ENCODE measurements at regions not wholly inside any gene's neighbourhood (a gene's known extent, or its start where the extent isn't known, plus 50 kb on each side); places are given as distances from the start of the nearest gene placed in this dataset.

DNA sequence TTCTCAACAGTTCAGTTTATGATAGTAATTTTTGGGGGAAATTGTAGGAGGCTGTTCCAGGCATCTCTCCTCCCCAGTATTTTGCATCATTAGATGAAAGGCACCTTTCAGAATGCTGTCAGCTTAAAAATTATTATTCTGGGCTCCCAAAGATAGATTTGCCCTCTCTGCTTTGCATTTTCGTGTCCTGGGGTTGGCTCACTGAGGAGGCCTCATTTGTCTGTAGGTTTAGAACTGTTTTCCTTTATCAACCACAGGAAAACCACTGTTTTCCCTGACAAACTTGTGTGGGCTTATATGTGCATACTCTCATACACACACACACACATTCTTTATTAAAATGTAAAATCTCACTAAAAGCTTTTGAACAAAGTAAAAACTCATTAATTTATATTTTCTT is 197.2 kb upstream of the VCX3A start:
- ATAC-seq (replicated peaks) (no peak), DNase-seq (no peak)
- Mint-ChIP-seq H3K27me3 (peaks cover 0 to 6% of the 10 kb centered on the region in 2 donors), H3K27ac (no peak overlapping the region), H3K4me1 (peaks cover 5 to 7% of the 10 kb centered on the region in 2 donors), H3K36me3 (peaks cover 4 to 11% of the 10 kb centered on the region in 2 donors), H3K4me3 (no peak overlapping the region), H3K9me3 (peaks cover 8 to 13% of the 10 kb centered on the region in 2 donors)

DNA sequence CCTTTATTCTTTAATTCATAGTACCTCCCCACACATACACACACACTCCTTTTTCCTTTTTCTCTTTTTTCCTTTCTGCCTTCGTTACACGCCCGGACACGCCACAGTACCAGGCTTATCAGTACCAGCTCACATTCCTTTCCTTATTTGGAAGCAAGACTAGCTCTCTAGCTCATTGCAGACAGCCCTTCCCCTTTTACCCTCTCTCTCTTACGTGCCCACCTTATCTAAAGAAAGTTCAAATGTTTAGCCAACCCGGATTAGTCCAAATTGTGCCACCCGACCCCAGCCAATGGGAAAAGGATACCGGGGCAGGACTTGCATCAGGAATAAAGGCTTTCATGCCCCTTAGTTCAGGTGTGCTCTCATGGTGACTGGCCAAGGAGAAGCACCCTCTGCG is 194.7 kb upstream of the VCX3A start:
- Mint-ChIP-seq H3K4me1 (peaks cover 5 to 7% of the 10 kb centered on the region in 2 donors), H3K9me3 (peaks cover 8 to 13% of the 10 kb centered on the region in 2 donors), H3K27ac (no peak overlapping the region), H3K4me3 (no peak overlapping the region), H3K27me3 (peaks cover 0 to 6% of the 10 kb centered on the region in 2 donors), H3K36me3 (peaks cover 4 to 11% of the 10 kb centered on the region in 2 donors)
- no peak for DNase-seq
- no peak for ATAC-seq (replicated peaks)

DNA sequence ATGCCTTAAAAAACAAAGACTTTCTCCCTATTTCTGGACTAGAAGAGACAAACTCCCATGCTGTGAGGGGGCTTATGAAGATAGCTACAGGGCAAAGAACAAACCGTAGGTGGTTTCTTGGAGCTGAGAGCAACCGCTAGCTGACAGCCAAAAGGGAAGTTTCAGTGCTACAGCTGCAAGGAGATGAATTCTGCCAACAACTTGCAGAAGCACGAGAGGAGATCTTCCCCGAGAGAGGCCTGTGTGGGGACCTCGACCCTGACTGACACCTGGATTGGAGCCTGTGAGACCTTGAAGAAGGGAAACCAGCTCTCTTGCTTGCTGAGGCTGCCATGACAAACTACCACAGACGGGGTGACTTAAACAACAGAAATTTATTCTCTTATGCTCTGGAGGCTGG is 183.8 kb upstream of the VCX3A start:
- Mint-ChIP-seq H3K9me3 (peaks cover 0 to 2% of the 10 kb centered on the region in 2 donors), H3K27me3 (no peaks in the 10 kb centered on the region), H3K4me3 (no peak overlapping the region), H3K4me1 (no peaks in the 10 kb centered on the region), H3K36me3 (no peaks in the 10 kb centered on the region), H3K27ac (no peak overlapping the region)
- DNase-seq (no peak), ATAC-seq (replicated peaks) (no peak)

DNA sequence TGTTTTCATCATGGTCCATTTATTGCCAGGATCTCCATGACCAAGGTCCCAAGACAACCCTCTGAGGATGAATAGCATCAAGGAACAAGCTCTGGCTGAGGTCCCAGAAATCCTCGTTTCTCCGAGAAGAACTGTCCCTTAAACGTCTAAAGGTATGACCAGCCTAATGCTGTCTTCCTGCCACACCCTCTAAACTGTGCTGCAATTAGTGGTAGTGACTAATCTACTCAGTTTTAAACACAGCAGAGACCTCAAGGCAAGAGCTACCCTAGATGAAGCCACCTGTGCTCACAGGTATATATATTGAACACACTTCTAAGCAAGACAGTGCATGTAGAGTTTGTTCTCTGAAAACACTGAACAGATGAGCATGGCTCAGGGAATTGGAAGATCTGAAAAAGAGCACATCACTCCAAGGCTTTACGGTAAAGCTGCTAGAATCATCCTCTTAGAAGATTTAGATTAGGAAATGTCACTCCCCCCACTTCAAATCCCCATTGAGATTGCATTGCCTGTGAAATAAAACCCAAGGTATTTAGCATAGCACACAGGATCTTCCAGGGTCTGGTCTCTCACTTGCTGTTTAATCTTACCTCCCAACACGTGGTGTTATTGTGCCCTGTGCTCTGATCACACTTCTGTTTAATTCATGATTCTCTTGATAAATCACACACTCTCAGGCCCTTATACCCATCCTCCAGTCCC is 173.9 kb upstream of the VCX3A start:
- H3K9me3 Mint-ChIP-seq: no peaks in the 10 kb centered on the region
- H3K36me3 Mint-ChIP-seq: no peaks in the 10 kb centered on the region
- no peak overlapping the region for H3K27ac Mint-ChIP-seq
- H3K4me1 Mint-ChIP-seq: no peaks in the 10 kb centered on the region
- DNase-seq (no peak), ATAC-seq (replicated peaks) (no peak)
- no peaks in the 10 kb centered on the region for H3K27me3 Mint-ChIP-seq
- no peak overlapping the region for H3K4me3 Mint-ChIP-seq

DNA sequence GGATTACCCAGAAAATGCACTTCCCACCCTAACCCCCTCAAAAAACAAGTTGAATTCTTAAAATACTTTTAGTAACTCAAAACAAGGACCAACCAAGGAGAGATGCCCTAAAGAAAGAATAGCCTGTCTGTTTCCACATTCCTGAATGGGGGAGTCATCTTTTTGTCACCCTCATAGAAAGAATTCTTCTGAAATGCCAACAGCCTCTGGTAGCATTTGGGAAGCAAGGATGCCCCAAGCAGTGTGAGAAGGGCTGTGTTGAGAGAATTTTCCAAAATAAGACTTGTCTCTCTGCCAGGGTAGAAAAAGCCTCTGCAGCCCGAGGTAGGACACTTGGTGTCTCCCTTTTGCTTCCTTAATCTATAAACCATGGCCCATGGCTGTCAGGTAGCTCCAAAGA is 173.1 kb upstream of the VCX3A start:
- Mint-ChIP-seq H3K4me3 (no peak overlapping the region), H3K9me3 (no peaks in the 10 kb centered on the region), H3K4me1 (no peaks in the 10 kb centered on the region), H3K27ac (no peak overlapping the region), H3K36me3 (no peaks in the 10 kb centered on the region), H3K27me3 (no peaks in the 10 kb centered on the region)
- no peak for DNase-seq
- ATAC-seq (replicated peaks): no peak

DNA sequence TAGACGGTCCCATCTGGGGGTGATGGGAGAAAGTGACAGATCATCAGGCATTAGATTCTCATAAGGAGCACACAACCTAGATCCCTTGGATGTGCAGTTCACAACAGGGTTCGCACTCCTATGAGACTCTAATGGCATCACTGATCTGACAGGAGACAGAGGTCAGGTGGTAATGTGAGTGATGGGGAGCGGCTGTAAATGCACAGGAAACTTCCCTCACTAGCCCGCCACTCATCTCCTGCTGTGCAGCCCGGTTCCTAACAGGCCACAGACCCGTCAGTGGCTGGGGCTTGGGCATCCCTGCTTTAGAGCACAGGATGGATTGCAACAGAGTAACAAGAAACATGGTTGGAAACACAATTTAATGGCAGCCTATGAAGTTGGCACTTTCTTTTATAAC is 172.6 kb upstream of the VCX3A start:
- H3K36me3 Mint-ChIP-seq: no peaks in the 10 kb centered on the region
- no peak overlapping the region for H3K4me3 Mint-ChIP-seq
- H3K9me3 Mint-ChIP-seq: no peaks in the 10 kb centered on the region
- ATAC-seq (replicated peaks) (no peak), DNase-seq (no peak)
- H3K4me1 Mint-ChIP-seq: no peaks in the 10 kb centered on the region
- H3K27ac Mint-ChIP-seq: no peak overlapping the region
- H3K27me3 Mint-ChIP-seq: no peaks in the 10 kb centered on the region

DNA sequence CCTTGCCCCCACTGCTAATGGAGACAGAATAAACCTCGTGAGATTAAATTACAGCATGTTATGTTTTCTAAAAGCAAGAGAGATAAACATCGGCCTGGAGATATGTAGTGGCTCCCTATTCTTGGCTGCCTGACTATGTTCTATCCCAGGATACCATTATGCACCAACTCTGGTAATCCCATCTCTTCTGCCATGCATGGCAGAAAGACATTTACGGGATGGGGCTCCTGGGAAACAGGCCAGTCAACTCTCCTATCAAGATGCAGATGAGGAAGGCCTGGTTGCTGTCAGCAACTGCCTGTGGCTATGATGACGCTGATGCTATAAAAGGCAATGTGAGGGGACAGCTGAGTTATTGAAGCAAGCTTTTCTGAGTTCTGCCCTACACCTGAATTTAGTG is 166.2 kb upstream of the VCX3A start:
- ATAC-seq (replicated peaks) (no peak), DNase-seq (no peak)
- no peaks in the 10 kb centered on the region for H3K27me3 Mint-ChIP-seq
- no peaks in the 10 kb centered on the region for H3K9me3 Mint-ChIP-seq
- no peak overlapping the region for H3K4me3 Mint-ChIP-seq
- H3K4me1 Mint-ChIP-seq: no peaks in the 10 kb centered on the region
- H3K36me3 Mint-ChIP-seq: no peaks in the 10 kb centered on the region
- H3K27ac Mint-ChIP-seq: no peak overlapping the region

DNA sequence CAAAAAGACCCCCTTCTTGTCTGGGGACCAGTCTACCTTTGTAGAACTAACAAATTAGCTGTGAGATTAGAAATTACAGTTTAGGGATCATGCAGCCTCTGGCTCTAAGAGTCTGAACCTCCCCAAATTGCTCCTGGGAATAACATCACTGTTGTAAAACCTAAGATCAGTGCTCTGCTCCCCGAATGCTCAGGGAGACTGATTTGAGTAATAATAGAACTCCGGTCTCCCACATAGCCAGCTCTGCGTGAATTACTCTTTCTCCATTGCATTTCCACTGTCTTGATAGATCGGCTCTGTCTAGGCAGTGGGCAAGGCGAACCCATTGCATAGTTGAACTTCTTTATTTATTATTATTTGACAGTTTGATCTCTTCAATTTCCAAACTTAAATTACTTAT is 160.8 kb upstream of the VCX3A start:
- Mint-ChIP-seq H3K9me3 (no peaks in the 10 kb centered on the region), H3K27ac (no peak overlapping the region), H3K4me3 (no peak overlapping the region), H3K27me3 (peaks cover 0 to 4% of the 10 kb centered on the region in 2 donors), H3K4me1 (no peaks in the 10 kb centered on the region), H3K36me3 (no peaks in the 10 kb centered on the region)
- no peak for DNase-seq
- ATAC-seq (replicated peaks): no peak

DNA sequence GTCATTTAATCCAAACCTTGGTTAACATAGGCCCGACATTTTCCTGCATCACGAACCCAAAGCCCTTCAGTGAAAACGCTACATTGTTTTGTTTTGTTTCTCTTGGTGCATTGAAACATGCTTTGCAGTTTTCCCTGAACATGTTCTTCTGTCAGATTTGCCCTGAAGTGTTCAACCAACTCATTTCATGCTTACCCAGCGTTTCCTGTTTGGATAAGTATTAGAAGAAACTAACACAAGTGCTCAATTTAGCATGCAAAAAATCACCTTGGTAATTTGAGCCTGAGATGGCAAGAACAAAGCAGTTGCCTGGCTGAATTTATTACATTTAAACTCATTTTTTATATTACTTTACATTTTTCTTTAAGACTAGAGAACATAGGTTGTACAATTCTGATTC is 160.1 kb upstream of the VCX3A start:
- ATAC-seq (replicated peaks) (no peak), DNase-seq (no peak)
- H3K4me1 Mint-ChIP-seq: no peaks in the 10 kb centered on the region
- peaks cover 0 to 4% of the 10 kb centered on the region in 2 donors for H3K27me3 Mint-ChIP-seq
- H3K36me3 Mint-ChIP-seq: no peaks in the 10 kb centered on the region
- no peak overlapping the region for H3K27ac Mint-ChIP-seq
- no peaks in the 10 kb centered on the region for H3K9me3 Mint-ChIP-seq
- H3K4me3 Mint-ChIP-seq: no peak overlapping the region

DNA sequence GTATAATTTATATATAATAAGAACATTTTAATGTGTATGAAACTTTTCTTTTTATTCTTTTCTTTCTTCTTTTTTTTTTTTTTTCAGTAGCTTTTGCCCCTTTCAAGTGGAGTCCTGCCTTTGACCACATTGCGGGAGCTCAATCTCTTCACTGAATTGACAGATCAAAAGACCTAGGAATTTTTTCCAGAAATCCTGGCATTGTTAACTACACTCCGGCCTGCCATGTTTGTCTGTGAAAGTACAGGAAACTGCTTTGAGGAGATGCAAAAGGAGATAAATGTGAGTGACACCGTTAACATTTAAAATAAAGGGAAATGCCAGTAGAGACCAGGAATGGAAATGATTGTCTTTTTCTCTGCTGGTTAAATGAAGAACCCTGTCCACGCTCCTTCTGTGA is 159.3 kb upstream of the VCX3A start:
- no peaks in the 10 kb centered on the region for H3K36me3 Mint-ChIP-seq
- ATAC-seq (replicated peaks) (no peak), DNase-seq (no peak)
- no peaks in the 10 kb centered on the region for H3K9me3 Mint-ChIP-seq
- H3K27ac Mint-ChIP-seq: no peak overlapping the region
- peaks cover 0 to 4% of the 10 kb centered on the region in 2 donors for H3K27me3 Mint-ChIP-seq
- no peaks in the 10 kb centered on the region for H3K4me1 Mint-ChIP-seq
- H3K4me3 Mint-ChIP-seq: no peak overlapping the region

DNA sequence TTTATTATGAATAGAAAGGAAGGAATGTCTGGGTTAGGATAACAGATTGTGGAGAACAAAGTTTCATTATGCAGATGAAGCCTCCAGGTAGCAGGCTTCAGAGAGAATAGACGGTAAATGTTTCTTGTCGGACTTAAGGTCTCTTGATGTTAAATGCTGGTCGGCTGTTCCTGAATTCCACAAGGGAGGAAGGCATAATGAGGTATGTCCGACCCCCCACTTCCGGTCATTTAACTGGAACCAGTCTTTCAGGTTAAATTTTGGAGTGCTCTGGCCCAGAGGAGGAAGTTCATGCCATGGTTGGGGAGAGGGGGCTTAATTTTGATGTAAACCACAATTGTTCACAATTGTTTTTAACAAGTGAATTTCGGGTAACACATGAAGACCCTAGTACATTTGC is 158.1 kb upstream of the VCX3A start:
- Mint-ChIP-seq H3K9me3 (peaks cover 0 to 3% of the 10 kb centered on the region in 2 donors), H3K4me3 (no peak overlapping the region), H3K36me3 (peaks cover 0 to 2% of the 10 kb centered on the region in 2 donors), H3K27ac (no peak overlapping the region), H3K27me3 (peaks cover 0 to 4% of the 10 kb centered on the region in 2 donors), H3K4me1 (no peaks in the 10 kb centered on the region)
- ATAC-seq (replicated peaks) (no peak), DNase-seq (no peak)

DNA sequence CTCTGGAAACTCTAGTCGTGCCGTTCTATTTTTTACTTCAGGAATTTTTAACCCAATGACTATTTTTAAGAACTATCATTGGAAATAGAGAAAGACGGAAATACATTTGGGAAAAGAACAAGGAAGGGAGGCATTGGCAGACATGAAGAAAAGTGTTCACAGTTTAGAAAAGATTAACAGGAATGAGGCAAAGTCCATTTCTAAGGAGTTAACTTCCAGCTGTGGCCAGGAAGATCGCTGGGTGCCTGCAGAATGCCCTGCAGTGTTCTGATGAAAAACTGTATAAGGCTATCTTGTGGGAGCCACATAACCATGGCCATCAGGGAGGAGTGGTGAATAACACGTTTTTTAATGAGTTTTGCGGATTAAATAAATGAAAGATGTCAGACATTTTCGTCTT is 150.6 kb upstream of the VCX3A start:
- DNase-seq: no peak
- Mint-ChIP-seq H3K4me3 (no peak overlapping the region), H3K36me3 (peaks cover 0 to 2% of the 10 kb centered on the region in 2 donors), H3K9me3 (peaks cover 4 to 9% of the 10 kb centered on the region in 2 donors), H3K27me3 (no peaks in the 10 kb centered on the region), H3K4me1 (no peaks in the 10 kb centered on the region), H3K27ac (no peak overlapping the region)
- ATAC-seq (replicated peaks): no peak

DNA sequence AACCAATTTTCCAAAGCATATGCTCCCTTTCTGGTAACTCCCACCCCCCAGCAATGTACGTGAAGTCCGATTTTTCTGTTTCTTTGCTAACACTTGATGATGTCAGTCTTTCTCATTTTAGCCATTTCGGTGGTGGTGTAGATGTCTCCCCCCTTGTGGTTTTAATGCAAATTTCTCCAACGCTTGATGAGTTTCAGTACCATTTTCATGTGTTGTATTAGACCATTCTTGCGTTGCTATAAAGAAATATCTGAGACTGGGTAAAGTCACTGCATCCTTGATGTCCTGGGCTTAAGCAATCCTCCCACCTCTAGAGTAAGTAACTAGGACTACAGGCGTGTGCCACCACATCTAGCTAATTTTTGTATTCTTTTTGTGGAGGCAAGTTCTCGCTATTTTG is 148.4 kb upstream of the VCX3A start:
- no peak overlapping the region for H3K4me3 Mint-ChIP-seq
- no peak overlapping the region for H3K27ac Mint-ChIP-seq
- no peak for DNase-seq
- peaks cover 0 to 2% of the 10 kb centered on the region in 2 donors for H3K36me3 Mint-ChIP-seq
- no peak for ATAC-seq (replicated peaks)
- peaks cover 4 to 6% of the 10 kb centered on the region in 2 donors for H3K9me3 Mint-ChIP-seq
- no peaks in the 10 kb centered on the region for H3K27me3 Mint-ChIP-seq
- H3K4me1 Mint-ChIP-seq: no peaks in the 10 kb centered on the region

DNA sequence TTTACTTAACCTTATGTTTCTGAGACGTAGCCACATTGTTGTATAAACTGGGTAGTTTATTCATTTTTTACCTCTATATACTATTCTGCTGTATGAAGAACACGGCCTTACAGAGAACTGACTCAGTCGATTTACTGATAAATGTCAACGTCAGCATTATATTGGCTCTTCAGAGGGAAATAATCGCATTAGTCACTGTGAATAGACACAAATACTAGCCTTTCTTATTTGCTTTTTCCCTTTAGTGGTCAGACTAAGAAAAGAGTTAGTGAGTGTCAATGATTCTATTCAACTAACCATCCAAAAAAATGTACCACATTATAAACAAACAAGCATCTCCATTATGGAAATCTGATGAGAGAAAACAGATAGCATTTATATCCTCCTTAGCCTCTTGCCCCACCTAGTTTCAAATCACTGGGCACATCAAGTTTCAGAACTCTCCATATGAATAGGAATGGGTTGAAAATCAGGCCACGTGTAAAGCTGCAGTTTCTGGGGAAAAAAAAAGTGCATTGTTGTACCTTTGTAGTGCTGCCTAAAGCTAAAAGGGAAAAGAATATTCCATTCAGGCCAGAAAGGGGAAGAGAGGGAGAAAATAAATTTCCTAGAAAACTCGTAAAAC is 146.7 kb upstream of the VCX3A start:
- ATAC-seq (replicated peaks) (no peak), DNase-seq (no peak)
- no peak overlapping the region for H3K27ac Mint-ChIP-seq
- H3K36me3 Mint-ChIP-seq: no peaks in the 10 kb centered on the region
- H3K9me3 Mint-ChIP-seq: peaks cover 1 to 6% of the 10 kb centered on the region in 2 donors
- peaks cover 0 to 2% of the 10 kb centered on the region in 2 donors for H3K27me3 Mint-ChIP-seq
- H3K4me3 Mint-ChIP-seq: no peak overlapping the region
- no peaks in the 10 kb centered on the region for H3K4me1 Mint-ChIP-seq

DNA sequence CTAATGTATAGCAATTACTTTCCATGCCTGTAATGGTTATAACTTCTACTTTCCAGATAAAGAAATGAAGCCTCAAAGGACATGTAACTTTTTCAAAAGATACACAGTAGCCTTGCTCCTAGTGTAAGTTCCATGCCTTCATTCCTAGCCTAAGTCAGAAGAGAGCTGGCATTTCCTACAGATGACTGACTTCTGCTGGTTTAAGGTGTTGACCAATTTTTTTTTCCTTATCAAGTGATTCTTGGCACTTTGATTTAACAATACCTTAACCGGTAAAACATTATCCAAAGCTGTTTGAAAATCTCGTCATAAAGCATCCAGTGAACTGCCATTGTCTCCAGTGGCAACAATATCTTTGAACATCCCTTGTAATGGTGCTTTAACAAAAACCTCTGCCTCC is 145.1 kb upstream of the VCX3A start:
- no peak for ATAC-seq (replicated peaks)
- H3K9me3 Mint-ChIP-seq: peaks cover 1 to 6% of the 10 kb centered on the region in 2 donors
- H3K27me3 Mint-ChIP-seq: peaks cover 0 to 4% of the 10 kb centered on the region in 2 donors
- H3K4me3 Mint-ChIP-seq: no peak overlapping the region
- no peak overlapping the region for H3K27ac Mint-ChIP-seq
- no peak for DNase-seq
- H3K4me1 Mint-ChIP-seq: no peaks in the 10 kb centered on the region
- H3K36me3 Mint-ChIP-seq: no peaks in the 10 kb centered on the region

Data from stimulated activated naive B cell treated with anti-CD40 and anti-IgM and Interleukin-4, amounts not matched to agents 10 μg/mL and 1 μg/mL and 100 μg/mL, for 72 hours (primary cell).